HG02970 (cell line): ENCODE measurements at regions not wholly inside any gene's neighbourhood (a gene's known extent, or its start where the extent isn't known, plus 50 kb on each side); places are given as distances from the start of the nearest gene placed in this dataset.
"Not testable (repeated sequence)": the region's sequence is repeated elsewhere in the genome, so short reads cannot be mapped to it uniquely, and the experiment has no call there.

ENCODE experiments used
- ATAC-seq: cut with Tn5 transposase; IDR thresholded peaks from one replicate; pipeline ENCODE4 v1.9.1; 2021; ENCODE audit warnings: mild to moderate bottlenecking, moderate library complexity, moderate number of reproducible peaks; ENCODE audit not compliant: unreplicated experiment, low FRiP score

DNA sequence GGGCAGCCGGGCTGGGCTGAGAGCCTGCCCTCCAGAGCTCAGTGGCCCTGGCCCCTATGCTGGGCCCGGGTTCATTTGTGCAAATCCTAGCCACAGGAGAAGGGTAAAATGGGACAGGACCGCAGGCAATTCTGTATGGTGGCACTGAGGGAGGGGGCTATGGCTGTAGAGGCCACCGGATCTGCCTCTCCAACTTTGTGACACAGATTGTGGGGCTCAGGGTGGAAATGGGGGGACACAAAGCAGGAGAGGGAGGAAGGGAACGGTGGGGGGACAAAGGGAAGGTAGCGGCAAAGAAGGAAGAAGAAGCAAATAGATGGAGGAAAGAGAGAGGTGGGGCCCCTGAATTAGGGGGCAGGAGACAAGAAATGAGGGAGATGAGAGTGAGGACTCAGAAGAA is 201.1 kb downstream of the SMAD2 start:
- no peak for ATAC-seq

- ATAC-seq, result no peak
Observed at GRCh38 chr18:47728921-47729320, 201.5 kb downstream of the SMAD2 start.

GRCh38 chr18:47727409-47727808 is 203.1 kb downstream of the SMAD2 start:
- ATAC-seq, result no peak

DNA sequence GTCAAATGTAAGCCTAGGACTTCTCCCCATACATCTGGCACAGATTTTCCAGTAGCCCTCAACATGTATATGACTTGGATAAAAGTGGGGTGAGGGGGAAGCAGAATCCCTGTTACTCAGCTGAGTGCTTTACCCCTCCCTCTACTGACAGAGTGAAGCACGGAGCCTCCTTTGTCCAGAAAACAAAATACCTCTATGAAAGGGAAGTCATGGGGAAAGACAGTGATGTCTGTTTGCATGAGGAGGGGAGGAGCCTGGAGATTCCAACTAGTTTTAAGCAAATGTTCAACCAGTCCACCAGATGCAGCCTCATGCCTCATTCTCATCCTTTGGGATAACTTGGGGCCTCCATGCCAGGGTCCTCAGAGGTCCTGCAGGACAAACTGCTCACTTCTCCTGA is 203.9 kb downstream of the SMAD2 start:
- ATAC-seq, result no peak

GRCh38 chr18:47725656-47726055 is 204.8 kb downstream of the SMAD2 start:
- ATAC-seq, result no peak

- ATAC-seq, result no peak
Observed at GRCh38 chr18:47724186-47724975, 206.1 kb downstream of the SMAD2 start.

DNA sequence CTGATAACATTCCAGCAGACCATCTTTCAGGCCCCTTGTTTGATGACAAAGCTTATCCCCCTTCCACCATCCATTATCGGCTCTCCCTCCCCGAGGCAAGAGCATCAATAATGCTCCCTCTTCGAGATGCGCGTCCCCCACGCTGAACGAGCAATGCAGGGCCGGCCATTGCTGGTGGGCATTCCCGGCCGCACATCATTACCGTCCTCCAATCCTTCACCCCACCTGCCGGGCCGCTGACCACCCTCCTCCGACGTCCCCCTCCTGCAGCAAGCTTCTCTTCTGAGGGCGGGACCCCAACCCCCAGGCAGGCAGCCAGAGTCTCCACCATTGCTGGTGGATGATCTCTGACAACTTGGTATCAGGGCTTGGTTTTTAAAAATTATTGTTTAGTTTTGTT is 208.6 kb downstream of the SMAD2 start:
- ATAC-seq, result no peak

GRCh38 chr18:47720741-47721140 is 209.7 kb downstream of the SMAD2 start:
- ATAC-seq, result no peak

DNA sequence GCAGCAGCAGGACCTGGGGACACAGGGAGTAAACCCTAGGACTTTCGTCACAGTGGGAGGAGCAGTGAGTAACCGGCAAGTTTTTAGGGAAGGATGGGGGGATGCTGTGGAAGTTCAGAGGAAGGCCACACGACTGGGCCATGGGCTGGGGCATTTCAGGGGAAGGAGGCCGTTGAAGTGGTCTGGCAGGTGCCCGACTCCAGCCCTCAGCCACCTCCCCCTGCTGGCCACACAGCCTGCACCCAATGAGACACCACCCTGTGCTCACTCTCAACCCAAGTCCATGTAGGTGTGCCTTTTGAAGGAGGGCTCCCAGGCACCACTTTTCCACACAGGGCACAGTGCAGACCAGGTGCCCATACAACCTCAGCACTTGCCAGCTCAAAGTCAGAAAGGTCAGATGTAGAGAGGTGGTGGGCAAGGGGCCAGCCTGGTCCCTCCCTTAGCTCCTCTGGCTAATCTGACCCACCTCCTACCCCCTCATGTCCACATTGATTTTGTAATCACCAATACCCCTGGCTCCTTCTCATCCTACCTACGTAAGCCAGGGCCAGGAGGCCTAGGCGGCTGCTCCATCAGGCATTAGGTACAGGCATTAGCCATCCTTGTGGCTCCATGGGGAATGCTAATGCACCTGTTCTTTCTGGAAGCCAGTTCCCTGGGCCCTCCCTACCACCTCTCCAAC is 211.2 kb downstream of the SMAD2 start:
- ATAC-seq, result no peak

DNA sequence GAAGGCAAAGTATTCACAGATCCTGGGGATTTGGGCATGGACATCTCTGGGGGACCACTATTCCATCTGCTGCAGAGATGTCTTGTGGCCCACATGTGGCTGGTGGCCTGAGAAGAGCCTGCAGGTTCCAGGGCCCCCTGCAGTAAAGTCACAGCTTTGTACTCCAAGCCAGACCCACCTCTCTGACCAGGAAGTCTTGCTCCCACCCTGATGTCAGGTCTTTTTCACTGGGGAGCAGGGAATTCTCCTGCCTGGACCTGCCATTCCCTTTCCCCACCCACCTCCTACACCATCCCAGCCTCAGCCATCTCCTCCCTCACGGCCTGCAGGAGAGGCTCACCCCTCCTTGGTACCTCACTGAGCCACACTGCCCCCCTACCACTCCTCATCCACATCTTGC is 211.8 kb downstream of the SMAD2 start:
- ATAC-seq, result no peak

- no peak for ATAC-seq
Observed at GRCh38 chr18:47717257-47717656, 213.2 kb downstream of the SMAD2 start.

DNA sequence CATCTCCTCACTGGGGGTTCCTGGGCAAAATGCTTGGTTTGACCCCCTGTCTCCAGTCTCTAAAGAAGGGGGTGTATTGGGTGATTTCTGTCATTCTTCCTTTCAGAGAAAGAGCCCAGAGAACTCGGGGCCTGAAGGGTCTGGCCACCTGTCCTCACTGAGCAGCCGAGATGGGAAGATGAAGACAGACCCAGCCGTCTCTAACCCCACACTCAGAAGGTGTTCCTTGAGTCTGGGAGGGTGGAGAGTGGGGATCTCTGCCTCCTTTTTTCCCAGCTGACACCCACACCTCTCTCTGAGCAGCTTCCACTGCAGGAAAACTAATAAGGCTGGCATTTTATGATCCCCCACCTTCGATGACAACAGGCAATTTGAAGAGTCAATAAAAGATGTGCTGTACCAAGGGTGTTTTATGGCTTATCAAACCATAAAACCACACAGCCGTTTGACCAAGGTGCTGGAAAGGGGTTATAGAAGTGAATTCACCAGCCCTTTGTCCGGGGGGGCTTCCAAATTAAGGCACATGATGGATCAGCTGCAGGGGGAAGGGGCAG is 213.8 kb downstream of the SMAD2 start:
- no peak for ATAC-seq

- no peak for ATAC-seq
Observed at GRCh38 chr18:47710451-47710850, 220.0 kb downstream of the SMAD2 start.

- ATAC-seq, result no peak
Observed at GRCh38 chr18:47709556-47709955, 220.9 kb downstream of the SMAD2 start.

- ATAC-seq, result no peak
Observed at GRCh38 chr18:47708206-47708605, 222.3 kb downstream of the SMAD2 start.

DNA sequence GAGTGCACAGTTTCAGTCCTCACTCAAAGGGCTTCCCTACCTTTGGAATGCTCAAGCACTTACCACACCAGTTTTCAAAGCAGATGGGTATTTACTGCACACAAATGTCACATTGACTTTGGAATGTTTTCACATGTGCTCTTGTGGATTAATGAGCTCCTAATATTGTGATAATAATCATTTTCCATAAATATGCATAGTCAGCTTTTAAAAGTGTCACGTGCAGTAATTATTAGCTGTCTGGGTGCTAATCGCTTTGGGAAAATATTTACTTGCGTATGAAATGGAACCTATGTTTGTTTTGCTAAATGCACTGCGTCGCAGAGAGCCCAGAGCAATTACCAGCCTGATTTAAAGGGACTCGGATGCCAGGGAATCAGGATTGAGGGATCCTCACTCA is 229.3 kb downstream of the SMAD2 start:
- no peak for ATAC-seq

DNA sequence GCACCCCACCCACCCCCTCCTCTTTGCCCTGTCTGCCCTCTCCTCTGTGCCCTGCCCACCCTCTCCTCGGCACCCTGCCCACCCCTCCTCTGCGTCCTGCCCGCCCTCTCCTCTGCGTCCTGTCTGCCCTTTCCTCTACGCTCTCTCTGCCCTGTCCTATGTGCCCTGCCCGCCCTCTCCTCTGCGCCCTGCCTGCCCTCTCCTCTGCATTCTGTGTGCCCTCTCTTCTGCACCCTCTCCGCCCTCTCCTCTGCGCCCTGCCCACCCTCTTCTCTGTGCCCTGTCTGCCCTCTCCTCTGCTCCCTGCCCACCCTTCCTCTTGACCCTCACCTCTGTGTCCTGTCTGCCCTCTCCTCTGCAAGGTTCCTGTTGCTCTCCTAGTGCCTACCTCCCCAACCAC is 233.6 kb downstream of the SMAD2 start:
- no peak for ATAC-seq

DNA sequence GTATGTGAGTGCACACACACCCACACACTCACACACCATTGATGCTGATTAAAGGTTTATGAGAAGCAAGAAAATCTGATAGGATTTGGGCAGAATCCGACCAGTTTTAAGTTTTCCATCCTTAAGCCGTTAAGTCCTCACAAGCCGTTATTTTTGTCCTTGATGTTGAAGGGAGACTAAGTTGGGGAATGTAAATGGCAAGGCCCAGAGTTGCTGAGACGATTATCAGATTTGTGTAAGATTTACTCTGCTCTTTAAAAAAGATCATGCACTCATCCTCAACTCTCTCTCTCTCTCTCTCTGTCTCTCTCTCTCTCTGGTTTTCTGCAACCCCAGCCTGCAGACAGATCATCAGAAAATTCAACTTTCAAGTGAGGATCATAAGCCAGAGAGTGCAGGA is 238.8 kb downstream of the SMAD2 start:
- ATAC-seq, result no peak

DNA sequence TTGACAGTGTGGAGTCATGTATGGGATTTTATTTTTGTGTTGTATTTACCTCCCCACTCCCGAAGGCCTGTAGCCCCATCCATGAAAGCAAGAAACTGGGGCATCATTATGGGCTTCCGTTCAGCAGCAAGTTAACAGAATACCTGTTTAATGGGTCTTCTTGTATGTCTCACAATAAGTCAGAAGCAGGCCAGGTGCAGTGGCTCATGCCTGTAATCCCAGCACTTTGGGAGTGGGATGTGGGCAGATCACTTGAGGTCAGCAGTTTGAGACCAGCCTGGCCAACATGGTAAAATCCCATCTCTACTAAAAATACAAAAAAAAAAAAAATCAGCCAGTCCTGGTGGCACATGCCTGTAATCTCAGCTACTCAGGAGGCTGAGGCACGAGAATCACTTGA is 239.7 kb downstream of the SMAD2 start:
- not testable (repeated sequence) for ATAC-seq

- no peak for ATAC-seq
Observed at GRCh38 chr18:47689371-47689770, 241.1 kb downstream of the SMAD2 start.

GRCh38 chr18:47686806-47687205 is 243.7 kb downstream of the SMAD2 start:
- ATAC-seq, result no peak

- ATAC-seq, result no peak
Observed at GRCh38 chr18:47683774-47684173, 246.7 kb downstream of the SMAD2 start.
